ENCODE measurements at regions not wholly inside any gene's neighbourhood (a gene's known extent, or its start where the extent isn't known, plus 50 kb on each side); places are given as distances from the start of the nearest gene placed in this dataset.

DNA sequence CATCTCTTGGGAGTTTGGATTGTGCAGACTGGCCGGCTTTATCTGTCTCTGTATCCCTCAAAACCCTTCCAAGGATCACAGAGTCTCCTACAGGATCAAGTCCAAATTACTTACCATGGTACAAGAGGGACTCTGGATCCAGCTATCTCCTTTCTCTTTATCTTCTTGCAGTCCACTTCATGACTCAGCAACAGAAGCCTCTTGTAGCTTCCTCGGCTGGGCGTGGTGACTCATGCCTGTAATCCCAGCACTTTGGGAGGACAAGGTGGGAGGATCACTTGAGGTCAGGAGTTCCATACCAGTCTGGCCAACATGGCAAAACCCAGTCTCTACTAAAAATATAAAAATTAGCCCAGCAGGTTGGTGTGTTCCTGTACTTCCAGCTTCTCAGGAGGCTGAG is 189.7 kb downstream of the BCAT1 start:
- DNase-seq (ENCODE audit: low read depth), result peak; percentile 76

DNA sequence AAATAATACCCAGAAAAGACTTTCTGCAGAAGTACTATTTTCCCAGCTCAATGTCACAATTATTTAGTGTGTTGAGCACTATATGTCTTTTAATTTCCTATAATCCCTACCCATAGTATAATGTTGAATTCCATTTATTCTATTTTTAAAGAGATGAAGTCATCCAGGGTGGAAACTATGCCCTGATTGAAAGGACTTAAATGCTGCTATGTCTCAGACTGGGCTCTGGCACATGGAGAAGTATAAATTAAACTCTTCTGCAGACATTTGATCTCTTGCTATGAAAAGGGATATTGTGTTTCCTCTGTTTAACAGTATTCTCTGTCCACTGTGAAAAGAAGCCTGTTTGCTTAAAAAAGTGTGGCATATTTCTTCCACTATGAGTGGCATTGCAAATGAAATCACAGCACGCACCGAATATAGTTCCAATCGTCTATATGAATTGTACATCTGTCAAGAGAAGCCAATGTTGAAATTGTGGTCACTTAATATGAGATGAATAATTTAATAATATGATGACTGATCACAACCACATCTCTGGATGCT is 192.3 kb downstream of the BCAT1 start:
- DNase-seq (ENCODE audit: low read depth), result peak; percentile 46

DNA sequence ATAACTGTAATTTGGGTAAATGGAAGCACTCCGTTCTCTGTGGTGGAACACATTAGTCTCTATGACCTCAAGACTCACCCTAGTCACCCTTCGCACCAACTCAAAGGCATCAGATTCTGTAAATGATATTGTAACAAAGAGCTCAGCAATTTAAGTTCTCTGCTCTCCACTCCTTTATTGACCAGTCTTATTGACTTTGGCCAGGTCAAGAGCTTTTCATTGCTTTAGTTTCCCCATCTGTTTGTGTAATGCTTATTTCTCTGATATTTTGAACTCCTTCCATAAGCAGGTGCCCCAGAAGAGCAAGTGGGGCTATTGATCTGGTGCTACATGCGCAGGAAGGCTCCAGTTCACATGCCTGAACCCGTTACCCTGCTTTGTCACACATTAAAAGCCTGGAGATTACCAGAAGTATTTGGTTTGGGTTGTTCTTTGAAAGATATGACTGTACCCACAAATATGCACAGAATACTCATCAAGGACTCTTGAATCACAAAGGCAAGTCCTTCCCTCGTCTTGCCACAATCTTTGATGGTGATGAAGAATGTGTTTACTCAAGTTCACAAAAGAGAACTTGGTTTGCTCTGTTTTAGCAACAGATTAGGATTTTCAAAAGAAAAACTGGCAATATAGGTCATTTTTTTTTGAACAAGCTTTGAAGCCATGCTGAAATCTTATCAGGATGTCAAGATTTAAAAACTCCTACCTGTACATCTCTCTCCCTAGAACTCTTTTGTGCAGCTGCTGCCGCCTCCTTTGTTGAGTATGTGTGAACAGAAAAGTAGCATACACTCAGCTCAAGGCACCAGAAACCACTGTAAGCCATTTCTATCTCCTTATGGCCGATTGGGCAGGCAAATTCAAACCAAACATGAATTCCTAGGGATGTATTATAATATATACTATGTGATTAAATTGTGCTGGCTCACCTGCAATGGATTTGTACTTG is 193.9 kb downstream of the BCAT1 start:
- DNase-seq (ENCODE audit: low read depth), result peak; percentile 80

DNA sequence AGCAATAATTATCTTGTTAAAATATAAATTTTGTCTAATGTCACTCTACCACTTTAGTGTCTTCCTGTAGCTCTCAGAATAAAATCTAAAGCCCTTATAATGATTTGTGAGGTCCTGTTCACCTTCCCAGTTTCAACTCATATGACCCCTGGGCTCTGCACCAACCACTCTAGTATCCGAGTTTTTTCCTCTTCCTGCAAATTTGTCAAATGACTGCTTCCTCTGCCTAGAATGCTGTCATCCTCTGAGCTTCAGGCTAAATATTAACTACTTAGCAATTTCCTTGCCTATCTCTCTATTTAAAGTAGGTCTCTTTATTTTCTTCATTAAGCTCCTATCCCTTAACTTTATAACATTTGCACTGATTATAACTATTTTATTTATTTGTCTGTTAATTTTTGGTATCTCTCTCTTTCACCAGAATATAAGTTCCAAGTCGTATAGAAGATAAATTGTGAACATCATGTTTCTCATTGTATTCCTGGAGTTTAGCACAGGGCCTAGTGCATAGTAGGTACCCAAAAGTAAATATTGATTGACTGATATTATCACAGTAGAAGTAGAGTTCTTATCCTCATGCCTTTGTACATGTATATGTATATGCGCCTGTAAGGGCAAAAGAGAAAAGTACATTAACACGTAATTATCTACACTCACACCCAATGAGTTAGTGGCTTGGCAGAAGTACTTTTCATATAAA is 196.0 kb downstream of the BCAT1 start:
- DNase-seq (ENCODE audit: low read depth), result no peak

DNA sequence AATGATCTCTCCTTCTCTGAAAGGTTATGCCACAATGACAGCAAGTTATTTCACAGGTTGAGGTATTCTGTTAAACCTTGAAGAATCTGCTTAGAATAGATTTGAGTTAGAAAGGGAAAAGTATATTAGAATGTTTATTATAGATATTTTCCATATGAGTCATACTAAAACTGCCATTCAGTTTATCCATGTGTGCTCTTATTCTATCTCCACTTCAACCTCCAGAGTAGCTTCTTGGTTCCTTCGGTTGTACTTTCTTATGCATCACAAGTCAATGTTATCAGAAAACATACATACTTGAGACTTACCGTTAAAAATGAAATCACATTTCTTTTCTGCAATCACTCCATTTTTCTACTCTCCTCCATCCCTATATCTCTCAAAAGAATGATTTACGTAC is 197.7 kb downstream of the BCAT1 start:
- DNase-seq (ENCODE audit: low read depth), result no peak

DNA sequence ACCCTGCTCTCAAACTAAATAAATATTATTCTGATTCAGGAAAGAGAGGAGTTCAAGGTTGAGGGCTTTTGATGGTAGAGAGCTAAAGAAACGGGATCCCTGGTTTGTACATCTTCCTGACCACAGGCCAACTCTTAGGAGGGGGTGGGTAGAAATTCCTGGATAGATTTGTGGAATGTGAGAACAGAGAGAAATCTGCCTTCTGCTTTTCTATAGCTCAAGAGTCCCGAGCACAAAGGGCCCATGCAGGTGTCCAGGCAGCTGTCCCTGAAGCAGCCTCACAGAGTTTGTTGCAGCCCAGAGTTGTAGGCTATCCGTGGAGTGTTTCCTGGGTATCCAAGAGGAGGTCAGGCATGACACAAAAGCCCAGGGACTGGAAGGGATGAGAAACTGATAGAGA is 198.6 kb downstream of the BCAT1 start:
- no peak for DNase-seq (ENCODE audit: low read depth)

DNA sequence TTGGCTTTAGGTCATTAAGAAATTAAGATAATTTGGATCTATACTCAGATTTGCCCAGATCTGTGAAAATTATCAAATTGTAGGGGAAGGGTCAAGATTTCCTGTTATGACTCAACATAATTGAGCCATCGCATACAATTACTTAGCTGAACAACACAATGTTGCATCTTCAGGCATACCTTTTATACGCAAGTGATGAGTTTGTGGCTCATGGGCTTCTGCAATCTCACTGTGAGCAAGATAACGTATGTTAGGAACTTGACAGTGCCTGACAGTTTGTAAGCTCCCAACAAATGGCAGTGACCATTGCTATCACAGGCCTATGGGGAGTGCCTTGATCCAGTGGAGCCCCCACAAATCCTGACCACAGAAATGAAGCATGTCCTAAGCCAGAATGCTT is 199.7 kb downstream of the BCAT1 start:
- DNase-seq (ENCODE audit: low read depth), result no peak

DNA sequence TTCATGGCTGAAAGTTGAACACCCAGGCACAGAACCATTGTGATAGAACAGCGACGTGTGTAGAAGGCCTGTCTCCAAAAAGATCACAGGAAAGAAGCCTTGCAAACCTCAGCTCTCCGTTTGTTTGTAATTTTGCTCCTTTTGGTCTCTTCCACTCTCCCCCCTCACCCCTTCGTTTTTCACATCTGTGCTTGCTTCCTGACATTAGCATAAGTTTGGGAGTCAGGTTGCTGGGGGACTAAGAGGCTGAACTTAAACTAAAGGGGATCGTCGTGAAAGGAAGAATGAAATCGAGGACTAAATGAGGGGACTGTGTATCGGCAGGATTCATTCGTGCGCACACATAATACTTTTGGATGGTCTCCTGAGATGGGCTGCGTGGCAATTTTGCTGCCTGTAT is 200.6 kb downstream of the BCAT1 start:
- no peak for DNase-seq (ENCODE audit: low read depth)

DNA sequence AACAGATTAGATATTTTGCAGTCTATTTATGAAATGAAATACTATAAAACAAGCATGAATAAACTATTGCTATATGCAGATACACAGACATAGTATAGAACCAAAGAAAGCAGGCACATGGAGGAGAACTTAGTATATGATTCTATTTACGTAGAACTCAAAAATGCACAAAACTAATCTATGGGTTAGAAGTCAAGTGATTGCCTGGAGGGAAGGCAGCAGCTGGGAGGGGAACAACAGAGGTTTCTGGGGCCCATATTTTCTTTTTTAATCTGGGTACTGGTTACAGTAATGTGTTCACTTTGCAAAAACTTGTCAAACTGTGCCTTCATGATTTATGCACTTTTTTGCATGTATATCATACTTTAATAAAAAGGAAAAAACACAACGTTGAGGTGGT is 202.0 kb downstream of the BCAT1 start:
- no peak for DNase-seq (ENCODE audit: low read depth)

DNA sequence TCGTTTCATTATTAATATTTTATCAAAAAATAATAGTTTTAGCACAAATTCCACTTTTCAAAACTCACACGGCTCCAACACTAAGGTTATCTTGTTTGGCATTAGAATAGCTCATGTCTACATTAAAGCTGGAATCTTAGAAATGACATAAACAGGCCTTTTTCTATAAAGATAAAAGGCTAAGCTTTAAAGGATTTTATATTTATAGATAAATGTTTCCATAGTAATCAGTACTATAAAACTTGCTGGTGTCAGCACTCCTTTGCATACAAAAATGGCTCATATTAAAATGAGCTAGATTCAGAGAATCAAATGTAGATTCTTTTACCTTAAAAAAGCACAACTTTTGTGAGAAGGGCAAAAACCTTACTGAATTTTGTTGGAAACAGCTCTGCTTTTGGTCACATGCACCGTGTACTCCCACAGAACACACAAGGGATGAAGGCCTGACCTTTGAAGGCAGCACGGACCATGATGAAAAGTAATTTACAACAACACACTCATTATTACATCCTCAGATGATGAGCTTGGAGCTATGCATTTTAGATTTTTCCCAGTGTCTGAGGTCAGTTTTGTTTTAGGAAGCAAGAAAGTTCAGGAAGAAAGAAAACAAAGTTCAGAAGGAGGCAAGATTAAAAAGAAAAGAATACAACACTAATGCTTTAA is 202.8 kb downstream of the BCAT1 start:
- DNase-seq (ENCODE audit: low read depth), result no peak

DNA sequence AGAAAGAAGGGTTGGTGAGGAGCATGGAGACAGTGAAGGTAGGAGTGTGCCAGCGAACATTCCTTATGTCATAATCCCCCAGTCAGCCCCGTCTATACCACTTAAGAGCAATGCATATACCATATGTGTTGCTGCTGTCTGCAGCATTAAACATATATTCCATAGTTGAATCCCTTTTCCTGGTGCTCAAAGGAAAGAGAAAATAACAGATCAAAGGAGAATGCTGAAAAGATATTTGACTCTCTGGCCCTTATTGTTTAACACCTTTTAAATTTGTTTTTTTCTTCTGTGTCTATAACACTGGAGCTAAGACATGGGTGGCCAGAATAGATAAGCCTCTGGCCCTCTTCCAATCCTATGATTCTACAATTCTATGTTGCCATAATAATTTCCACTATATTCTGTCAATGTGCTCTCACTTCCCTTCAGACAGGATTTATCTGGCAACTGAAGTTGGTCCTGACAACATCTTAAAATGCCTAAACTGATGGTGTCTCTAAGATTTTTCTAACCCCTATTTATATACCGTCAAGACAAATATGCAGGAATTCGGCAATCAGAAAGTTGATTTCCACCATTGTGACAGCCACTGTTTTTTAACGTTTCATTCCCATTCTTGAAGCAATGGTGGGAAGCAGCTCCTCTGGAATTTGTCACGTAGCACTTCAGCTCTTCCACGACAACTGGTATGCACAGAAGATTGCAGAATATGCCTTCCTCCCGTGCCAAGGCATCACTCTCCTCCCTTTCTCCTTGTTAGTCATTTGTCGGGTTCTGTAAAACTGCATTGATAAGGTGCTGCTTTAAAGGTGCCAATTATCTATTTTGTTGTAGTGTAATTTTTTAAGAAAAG is 204.7 kb downstream of the BCAT1 start:
- no peak for DNase-seq (ENCODE audit: low read depth)

DNA sequence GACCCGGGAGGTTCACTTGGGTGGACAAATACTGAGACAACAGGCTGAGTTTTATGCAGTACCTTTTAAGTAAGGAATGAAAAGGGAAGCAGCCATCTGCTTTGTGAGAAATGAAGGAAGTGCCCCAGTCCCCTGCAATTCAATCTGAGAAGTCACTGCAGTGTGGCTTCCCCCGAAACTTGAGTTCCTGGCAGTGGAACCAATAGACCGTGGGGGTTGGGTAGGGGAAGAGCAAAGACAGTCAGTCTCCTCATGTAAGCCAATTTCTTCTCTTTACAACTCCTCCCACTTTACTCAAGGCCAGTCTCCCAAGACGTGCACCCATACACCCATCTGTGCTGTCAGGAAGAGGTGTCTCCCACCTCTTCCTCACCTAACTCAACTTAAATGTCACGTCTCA is 206.5 kb downstream of the BCAT1 start:
- no peak for DNase-seq (ENCODE audit: low read depth)

DNA sequence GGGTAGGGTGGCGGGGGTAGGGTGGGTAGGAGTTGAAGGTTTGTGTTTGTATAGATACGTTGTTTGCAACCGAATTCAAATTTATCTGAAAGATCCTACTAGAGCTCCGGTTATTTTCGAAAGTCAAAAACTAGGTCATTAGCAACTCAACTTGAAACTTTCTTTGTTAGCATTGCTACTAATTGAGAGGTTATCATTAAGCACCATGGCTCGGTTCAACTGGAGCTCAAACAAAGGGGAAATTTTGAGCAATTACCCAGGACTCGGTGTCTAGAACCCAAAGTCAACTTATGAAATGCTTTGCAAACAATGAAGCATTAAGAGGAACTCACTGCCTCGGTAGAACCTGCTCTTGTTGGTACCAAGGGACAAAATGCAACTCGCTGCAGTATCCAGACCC is 207.7 kb downstream of the BCAT1 start:
- DNase-seq (ENCODE audit: low read depth), result no peak

DNA sequence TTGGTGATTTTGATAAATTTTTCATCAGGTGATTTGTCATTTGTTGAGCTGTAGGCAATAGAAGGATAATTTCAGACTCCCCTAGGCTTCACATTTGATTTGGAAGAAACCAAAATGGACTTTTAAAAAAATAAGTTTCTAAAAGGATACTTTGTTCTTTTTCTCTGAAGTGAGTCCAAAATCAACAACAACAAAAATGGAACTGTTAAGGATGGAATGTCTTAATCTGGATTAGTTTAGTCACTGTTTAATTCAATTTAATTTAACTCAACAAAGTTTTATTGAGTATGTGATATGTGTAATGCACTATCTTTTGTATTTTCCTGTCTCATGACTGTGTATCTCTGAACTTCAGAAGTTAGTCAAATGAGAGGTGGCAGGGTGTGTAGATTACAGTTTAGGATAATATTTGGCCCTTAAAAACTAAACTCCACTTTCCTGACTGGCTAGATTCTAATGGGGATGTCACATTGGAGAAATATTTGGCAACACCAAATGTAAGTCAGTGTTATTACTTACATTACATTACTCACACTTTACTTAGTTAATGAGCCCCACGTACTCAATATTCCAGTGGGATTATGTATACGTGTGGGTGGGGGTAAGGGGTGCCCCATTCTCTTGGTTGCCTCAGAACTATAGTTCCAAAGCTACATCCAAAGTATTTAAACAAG is 209.7 kb downstream of the BCAT1 start:
- DNase-seq (ENCODE audit: low read depth), result no peak

DNA sequence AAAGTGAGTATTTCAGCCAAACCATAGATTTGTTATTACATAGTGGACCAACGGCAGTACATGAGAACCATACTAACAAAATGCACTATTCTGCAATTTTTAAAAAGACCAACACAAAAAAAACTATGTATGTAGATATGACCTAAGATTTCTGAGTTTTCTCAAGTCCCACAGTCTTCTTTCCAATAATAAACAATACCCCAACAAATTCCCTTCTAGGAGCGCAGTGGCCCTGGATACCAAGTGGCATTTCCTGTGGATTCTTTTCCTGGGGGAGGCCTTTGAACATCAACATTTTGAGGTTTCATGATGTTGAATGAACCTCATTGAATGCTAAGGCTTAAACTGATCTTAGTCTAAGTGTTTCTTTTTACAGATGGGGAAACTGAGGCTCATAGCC is 210.5 kb downstream of the BCAT1 start:
- no peak for DNase-seq (ENCODE audit: low read depth)

DNA sequence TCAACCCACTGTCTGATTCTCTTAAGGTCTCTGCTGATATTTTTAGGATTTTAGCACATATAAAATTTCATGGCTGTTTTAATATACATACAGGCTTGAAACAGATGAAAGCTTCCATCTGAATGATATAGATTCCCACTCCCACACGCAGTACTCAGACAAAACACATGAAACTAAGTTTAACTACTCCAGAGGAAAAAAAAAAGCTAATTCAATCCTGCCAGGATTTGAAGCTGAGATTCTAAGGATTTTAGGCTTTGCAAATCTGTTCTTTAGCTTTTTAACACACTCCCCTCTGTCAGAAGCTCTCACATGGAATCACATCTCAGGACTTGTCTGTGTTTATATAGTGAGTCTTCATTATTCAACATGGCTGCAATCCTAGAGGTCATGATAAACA is 217.3 kb downstream of the BCAT1 start:
- DNase-seq (ENCODE audit: low read depth), result no peak

DNA sequence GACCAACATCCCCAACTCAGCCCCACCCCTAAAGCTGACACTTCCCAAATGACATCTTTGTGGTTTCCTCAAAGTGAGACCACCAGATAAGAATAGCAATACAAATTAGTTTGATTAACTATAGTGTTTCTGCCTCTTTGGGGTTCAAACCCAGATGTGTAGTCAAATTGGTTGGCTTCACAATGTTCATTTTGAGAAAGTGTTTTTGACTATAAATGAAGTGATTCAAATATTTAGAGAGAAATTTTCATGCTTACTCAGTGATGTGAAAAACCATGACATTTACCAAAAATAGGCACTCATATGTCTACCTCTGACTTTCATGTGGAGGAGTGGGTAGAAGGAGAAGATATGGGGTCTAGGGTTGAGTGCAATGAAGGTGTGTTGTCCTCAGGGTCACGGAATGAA is 218.4 kb downstream of the BCAT1 start:
- no peak for DNase-seq (ENCODE audit: low read depth)

DNA sequence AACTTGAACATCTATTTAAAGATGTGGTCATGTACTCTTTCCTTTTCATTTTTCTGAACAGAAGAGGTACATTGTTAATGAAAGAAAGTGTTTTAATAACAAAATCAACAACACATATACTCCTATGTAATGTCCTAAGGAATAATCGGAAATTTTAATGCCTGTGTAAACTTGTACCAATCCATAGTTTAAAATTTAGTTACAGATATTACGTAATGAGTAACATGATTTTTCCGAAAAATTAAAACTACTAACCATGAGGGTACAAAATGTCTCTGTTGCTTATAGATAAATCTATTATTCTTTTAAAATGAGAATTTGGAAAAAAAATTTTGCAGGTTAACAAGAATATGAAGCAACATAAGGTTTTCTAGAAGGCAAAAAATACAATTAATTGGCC is 220.1 kb downstream of the BCAT1 start:
- DNase-seq (ENCODE audit: low read depth), result no peak

DNA sequence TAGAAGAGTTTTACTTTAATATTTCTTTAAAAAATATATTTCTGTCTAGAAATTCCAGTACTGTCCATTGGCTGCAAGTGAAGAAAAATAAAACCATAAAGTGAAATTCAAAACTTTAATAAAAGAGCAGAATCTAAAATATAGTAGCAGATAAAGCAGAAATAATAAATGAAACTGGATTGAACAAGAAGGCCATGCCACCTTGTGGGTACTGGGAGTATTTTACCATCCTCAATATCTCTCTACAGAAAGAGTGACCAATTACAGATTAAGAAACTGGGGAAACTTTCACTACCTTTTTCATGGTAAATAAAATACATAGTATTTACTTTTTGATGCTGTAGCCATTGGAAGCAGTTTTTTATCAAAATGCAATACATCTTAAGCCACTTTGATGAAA is 220.5 kb downstream of the BCAT1 start:
- peak; percentile 31 for DNase-seq (ENCODE audit: low read depth)

DNA sequence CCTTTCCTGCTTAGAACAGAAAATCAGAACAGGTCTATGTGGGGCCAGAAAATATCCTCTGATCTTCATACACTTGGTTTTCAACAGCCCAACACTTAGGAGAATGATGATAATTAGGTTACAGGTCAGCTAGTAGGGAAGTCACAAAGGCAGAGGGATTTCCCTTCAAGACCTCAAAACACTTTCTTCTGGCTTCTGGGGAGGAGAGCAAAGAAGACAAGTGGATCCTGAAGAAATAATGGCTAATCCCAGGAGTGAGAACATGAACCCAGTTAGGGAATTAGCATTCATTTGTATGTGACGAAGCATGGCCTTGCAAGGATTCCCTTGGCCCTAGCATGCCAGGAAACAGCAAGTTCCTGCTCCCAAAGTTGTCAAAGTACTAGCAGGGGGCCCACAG is 223.3 kb downstream of the BCAT1 start:
- DNase-seq (ENCODE audit: low read depth), result no peak

DNA sequence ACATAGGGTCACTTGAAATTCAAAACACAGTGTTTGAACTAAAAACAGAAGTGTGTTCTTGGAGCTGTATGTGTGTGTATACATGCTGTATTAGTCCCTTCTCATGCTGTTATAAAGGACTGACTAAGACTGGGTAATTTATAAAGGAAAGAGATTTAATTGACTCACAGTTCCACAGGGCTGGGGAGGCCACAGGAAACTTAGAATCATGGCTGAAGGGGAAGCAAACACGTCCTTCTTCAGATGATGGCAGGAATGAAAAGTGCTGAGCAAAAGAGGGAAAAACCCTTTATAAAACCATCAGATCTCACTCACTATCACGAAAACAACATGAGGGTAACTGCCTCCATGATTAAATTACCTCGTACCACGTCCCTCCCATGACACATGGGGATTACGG is 224.1 kb downstream of the BCAT1 start:
- DNase-seq (ENCODE audit: low read depth), result no peak
